Nephron (organoid): ENCODE measurements at regions not wholly inside any gene's neighbourhood (a gene's known extent, or its start where the extent isn't known, plus 50 kb on each side); places are given as distances from the start of the nearest gene placed in this dataset.
"Not testable (repeated sequence)": the region's sequence is repeated elsewhere in the genome, so short reads cannot be mapped to it uniquely, and the experiment has no call there.

Experiments
- H3K27ac Mint-ChIP-seq, 3 experiments: 2 replicates each; pipeline ENCODE4 v1.8.0; 2020; ENCODE audit warnings: mixed read lengths in 3 of 3, mild to moderate bottlenecking in 2 of 3, moderate library complexity in 1 of 3
- H3K27me3 Mint-ChIP-seq: 2 replicates; pipeline ENCODE4 v1.8.0; 2021; ENCODE audit warnings: low read depth, mild to moderate bottlenecking, moderate library complexity, mixed read lengths
- H3K36me3 Mint-ChIP-seq: 2 replicates; pipeline ENCODE4 v1.8.0; 2020; ENCODE audit warnings: low read depth, mixed read lengths
- H3K4me1 Mint-ChIP-seq: 2 replicates; pipeline ENCODE4 v1.8.0; 2020; ENCODE audit warnings: mixed read lengths
- H3K4me3 Mint-ChIP-seq, 3 experiments: 2 replicates each; pipeline ENCODE4 v1.8.0; 2020; ENCODE audit warnings: mild to moderate bottlenecking in 3 of 3, mixed read lengths in 3 of 3, moderate library complexity in 2 of 3
- H3K9me3 Mint-ChIP-seq: 2 replicates; pipeline ENCODE4 v1.8.0; 2020; ENCODE audit warnings: mixed read lengths
- TF ChIP-seq, protein P1 (sequence below), 3 experiments: fragments of 200-600 bp; sonication (generic); IDR thresholded peaks; one replicate each; pipeline ENCODE4 v1.5.0; 2021; ENCODE audit warnings: antibody characterized with exemption in 3 of 3; ENCODE audit not compliant: unreplicated experiment in 3 of 3

DNA sequence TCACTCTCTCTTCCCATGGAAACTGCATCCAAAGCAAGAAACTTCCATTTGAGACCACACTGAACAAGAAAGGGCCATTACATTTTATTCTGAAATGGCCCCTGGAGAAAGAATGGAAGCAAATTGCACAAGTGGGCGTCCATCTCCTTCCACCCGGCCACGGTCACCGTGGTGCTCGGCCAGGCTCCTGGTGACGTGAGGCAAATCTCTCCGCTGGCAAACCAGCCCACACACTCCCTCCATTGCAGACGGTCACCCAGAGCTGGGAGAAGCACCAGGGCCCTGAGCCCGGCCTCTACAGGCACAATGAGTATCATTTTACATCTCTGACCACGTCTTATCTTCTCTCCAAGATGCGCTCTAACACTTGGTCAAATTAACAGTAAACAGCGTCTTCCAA is 126.1 kb upstream of the FAM20C start:
- Mint-ChIP-seq H3K27me3 (peaks cover 24% of the 10 kb centered on the region), H3K9me3 (no peaks in the 10 kb centered on the region), H3K4me1 (peaks cover 45% of the 10 kb centered on the region), H3K36me3 (no peaks in the 10 kb centered on the region), H3K27ac (peak overlapping the region in 1 of 3 experiments; percentile 45), H3K4me3 (no peak overlapping the region)
- TF ChIP-seq, protein P1, sequence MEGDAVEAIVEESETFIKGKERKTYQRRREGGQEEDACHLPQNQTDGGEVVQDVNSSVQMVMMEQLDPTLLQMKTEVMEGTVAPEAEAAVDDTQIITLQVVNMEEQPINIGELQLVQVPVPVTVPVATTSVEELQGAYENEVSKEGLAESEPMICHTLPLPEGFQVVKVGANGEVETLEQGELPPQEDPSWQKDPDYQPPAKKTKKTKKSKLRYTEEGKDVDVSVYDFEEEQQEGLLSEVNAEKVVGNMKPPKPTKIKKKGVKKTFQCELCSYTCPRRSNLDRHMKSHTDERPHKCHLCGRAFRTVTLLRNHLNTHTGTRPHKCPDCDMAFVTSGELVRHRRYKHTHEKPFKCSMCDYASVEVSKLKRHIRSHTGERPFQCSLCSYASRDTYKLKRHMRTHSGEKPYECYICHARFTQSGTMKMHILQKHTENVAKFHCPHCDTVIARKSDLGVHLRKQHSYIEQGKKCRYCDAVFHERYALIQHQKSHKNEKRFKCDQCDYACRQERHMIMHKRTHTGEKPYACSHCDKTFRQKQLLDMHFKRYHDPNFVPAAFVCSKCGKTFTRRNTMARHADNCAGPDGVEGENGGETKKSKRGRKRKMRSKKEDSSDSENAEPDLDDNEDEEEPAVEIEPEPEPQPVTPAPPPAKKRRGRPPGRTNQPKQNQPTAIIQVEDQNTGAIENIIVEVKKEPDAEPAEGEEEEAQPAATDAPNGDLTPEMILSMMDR (IDR thresholded peaks at IDR 0.05; ENCODE audit: unreplicated experiment in 3 of 3) = no peak

GRCh38 chr7:66741-67140 is 125.6 kb upstream of the FAM20C start:
- Mint-ChIP-seq H3K27me3 (peaks cover 24% of the 10 kb centered on the region), H3K4me3 (no peak overlapping the region), H3K36me3 (no peaks in the 10 kb centered on the region), H3K27ac (peak overlapping the region in 1 of 3 experiments; percentile 45), H3K4me1 (peaks cover 46% of the 10 kb centered on the region), H3K9me3 (no peaks in the 10 kb centered on the region)
- TF ChIP-seq, protein P1 (IDR thresholded peaks at IDR 0.05; ENCODE audit: unreplicated experiment in 3 of 3) = no peak

DNA sequence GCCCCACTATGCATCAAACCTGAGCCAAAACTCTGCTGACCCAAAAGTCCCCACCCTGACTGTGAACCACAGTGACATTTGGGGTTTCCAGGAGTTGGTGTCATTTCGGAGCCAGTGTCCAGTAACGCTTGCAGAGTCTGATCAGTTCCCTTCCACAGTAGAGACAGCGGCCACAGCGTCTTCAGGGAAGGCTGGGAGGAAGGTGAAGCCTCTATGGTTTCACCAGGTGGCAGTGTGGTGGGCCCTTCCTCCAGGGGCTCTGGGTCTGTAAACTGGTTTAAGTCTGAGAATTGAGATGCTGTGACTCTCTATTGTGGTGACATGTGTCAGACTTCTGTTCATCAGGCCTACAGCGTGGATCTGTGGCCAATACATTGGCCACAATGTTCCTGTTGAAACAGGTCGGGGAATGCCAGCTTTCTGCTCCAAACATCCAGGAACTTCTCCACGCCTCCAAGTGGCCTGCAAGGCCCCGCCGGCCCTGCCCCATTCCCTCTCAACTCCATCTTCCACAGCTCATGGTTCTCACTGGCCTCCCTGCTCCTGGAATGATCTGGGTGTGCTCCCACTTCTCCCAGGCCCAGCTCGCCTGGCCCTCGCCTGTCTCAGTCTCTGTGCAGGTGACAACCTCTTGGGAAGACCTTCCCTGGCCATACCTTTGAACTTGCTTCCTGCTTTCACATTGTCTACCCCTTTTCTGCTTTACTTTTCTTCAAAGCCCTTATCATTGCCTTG is 124.5 kb upstream of the FAM20C start:
- no peak overlapping the region for H3K4me3 Mint-ChIP-seq
- TF ChIP-seq, protein P1 (IDR thresholded peaks at IDR 0.05; ENCODE audit: unreplicated experiment in 3 of 3) = peak in 2 of 3 experiments; percentile 14 to 22
- H3K27me3 Mint-ChIP-seq = peaks cover 24% of the 10 kb centered on the region
- H3K27ac Mint-ChIP-seq = peak overlapping the region in 1 of 3 experiments; percentile 80
- H3K9me3 Mint-ChIP-seq = no peaks in the 10 kb centered on the region
- no peaks in the 10 kb centered on the region for H3K36me3 Mint-ChIP-seq
- H3K4me1 Mint-ChIP-seq = peaks cover 54% of the 10 kb centered on the region

GRCh38 chr7:68629-69028 is 123.7 kb upstream of the FAM20C start:
- no peaks in the 10 kb centered on the region for H3K9me3 Mint-ChIP-seq
- peak overlapping the region in 1 of 3 experiments; percentile 80 for H3K27ac Mint-ChIP-seq
- H3K4me1 Mint-ChIP-seq = peaks cover 56% of the 10 kb centered on the region
- no peak overlapping the region for H3K4me3 Mint-ChIP-seq
- peaks cover 24% of the 10 kb centered on the region for H3K27me3 Mint-ChIP-seq
- no peaks in the 10 kb centered on the region for H3K36me3 Mint-ChIP-seq
- TF ChIP-seq, protein P1 (IDR thresholded peaks at IDR 0.05; ENCODE audit: unreplicated experiment in 3 of 3) = no peak

GRCh38 chr7:69052-69451 is 123.3 kb upstream of the FAM20C start:
- H3K4me1 Mint-ChIP-seq = peaks cover 52% of the 10 kb centered on the region
- H3K9me3 Mint-ChIP-seq, H3K4me3 Mint-ChIP-seq: not testable (repeated sequence)

GRCh38 chr7:69499-70123 is 122.8 kb upstream of the FAM20C start:
- H3K4me3 Mint-ChIP-seq, H3K36me3 Mint-ChIP-seq, H3K27ac Mint-ChIP-seq, H3K9me3 Mint-ChIP-seq: not testable (repeated sequence)
- Mint-ChIP-seq H3K4me1 (peaks cover 46% of the 10 kb centered on the region), H3K27me3 (peaks cover 17% of the 10 kb centered on the region)

More at GRCh38 chr7:69052-69451, 123.3 kb upstream of the FAM20C start:
- H3K27me3 Mint-ChIP-seq = peaks cover 19% of the 10 kb centered on the region
- H3K36me3 Mint-ChIP-seq, H3K27ac Mint-ChIP-seq: not testable (repeated sequence)

DNA sequence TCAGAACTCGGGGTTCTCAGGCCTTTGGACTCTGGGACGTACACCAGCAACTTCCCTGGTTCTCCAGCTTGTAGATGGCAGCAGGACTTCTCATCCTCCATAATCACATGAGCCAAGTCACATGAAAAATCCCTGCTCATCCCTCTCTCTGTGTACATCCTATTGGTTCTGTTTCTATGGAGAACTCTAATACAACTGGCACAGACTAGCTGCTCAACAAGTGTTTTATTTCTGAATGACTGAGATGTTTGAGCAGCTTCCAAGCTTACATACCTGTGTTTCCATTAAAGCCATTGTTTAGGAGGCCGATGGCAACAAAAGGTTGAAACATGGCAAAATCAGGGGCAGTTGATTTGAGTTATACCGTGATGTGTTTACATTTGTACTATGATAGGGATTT is 122.2 kb upstream of the FAM20C start:
- peaks cover 40% of the 10 kb centered on the region for H3K4me1 Mint-ChIP-seq
- H3K27me3 Mint-ChIP-seq = peaks cover 17% of the 10 kb centered on the region
- H3K9me3 Mint-ChIP-seq, H3K36me3 Mint-ChIP-seq, H3K27ac Mint-ChIP-seq, H3K4me3 Mint-ChIP-seq: not testable (repeated sequence)

DNA sequence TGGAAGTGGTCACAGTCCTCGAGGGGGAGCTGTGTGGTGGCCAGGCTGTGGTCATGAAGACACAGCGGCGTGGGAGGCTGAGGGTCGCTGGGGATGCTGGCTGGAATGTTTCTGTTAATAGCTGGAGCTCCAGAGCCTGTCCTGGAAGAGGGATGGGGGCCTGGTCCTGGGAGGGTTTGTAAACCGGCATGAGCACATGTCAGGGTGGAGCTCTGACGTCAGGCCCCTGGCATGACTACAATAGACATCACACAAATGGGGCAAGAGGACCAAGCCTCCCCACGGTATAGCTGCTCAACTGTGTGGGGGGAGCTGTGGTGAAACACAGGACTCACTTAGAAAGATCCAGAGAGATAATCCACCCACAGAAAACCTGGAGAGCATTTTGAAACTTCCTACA is 121.4 kb upstream of the FAM20C start:
- peaks cover 44% of the 10 kb centered on the region for H3K4me1 Mint-ChIP-seq

DNA sequence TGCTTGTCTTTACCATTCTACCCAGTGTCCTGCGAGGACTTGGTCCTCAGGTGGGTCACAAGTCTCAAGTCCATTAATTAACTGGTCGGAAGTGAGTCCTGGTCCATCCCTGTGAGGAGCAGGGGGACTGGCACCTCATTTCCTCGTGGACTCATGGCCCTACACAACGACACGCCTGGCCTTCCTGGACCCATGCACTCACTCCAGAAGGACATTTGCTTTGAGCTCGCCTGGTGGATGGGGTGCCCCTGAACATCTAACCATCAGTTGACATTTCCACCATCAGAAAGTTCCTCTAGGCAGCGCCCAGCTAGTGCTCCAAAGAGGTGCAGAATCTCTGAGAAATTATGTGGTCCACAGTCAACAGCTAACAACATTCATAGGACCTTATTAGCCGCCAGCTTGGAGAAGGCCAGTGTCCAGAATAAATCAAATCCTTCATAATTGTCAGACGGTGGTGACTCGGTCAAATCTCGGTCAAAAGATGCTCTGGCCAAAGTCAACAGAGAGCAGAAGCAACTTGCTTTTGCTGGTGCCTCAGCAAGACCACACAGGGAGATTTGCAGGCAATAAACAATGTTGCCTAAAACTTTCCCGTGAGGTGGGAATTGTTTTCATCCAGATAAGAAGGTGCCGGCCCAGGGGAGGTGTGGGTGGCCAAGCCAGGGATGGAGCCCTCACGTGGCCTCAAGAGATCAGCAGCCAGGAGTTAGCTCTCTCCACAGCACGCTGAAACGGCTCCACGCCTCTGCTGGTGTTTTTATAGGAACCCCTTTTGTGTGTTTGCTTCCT is 119.9 kb upstream of the FAM20C start:
- H3K27me3 Mint-ChIP-seq, H3K36me3 Mint-ChIP-seq, H3K9me3 Mint-ChIP-seq: not testable (repeated sequence)
- H3K27ac Mint-ChIP-seq = peak overlapping the region; percentile 84 to 94 (median 93)
- H3K4me1 Mint-ChIP-seq = peaks cover 32% of the 10 kb centered on the region
- H3K4me3 Mint-ChIP-seq = peak overlapping the region in 1 of 3 experiments; percentile 58

More for the DNA sequence above, 121.4 kb upstream of the FAM20C start:
- Mint-ChIP-seq H3K27me3 (peaks cover 14% of the 10 kb centered on the region), H3K27ac (peak overlapping the region; percentile 73 to 95 (median 79))
- not testable (repeated sequence) for H3K36me3 Mint-ChIP-seq, H3K4me3 Mint-ChIP-seq, H3K9me3 Mint-ChIP-seq

GRCh38 chr7:73058-73331 is 119.4 kb upstream of the FAM20C start:
- not testable (repeated sequence) for H3K36me3 Mint-ChIP-seq, H3K9me3 Mint-ChIP-seq, H3K27me3 Mint-ChIP-seq, H3K4me3 Mint-ChIP-seq
- Mint-ChIP-seq H3K27ac (peak overlapping the region; percentile 73 to 94 (median 93)), H3K4me1 (peaks cover 31% of the 10 kb centered on the region)
